HL-60 (cell line): ENCODE measurements at regions not wholly inside any gene's neighbourhood (a gene's known extent, or its start where the extent isn't known, plus 50 kb on each side); places are given as distances from the start of the nearest gene placed in this dataset.

ENCODE experiments used
- GABPA ChIP-seq: IDR thresholded peaks from 2 replicates; pipeline ENCODE4 v1.6.1; 2012; ENCODE audit warnings: low read depth
- POLR2AphosphoS5 ChIP-seq: IDR thresholded peaks from 2 replicates; pipeline ENCODE4 v1.6.1; 2012; ENCODE audit warnings: low read depth
- TF ChIP-seq, protein P1 (sequence below): IDR thresholded peaks from one replicate; pipeline ENCODE4 v1.5.1; 2011; ENCODE audit warnings: low read length, control low read depth, inconsistent platforms; ENCODE audit not compliant: insufficient read depth

DNA sequence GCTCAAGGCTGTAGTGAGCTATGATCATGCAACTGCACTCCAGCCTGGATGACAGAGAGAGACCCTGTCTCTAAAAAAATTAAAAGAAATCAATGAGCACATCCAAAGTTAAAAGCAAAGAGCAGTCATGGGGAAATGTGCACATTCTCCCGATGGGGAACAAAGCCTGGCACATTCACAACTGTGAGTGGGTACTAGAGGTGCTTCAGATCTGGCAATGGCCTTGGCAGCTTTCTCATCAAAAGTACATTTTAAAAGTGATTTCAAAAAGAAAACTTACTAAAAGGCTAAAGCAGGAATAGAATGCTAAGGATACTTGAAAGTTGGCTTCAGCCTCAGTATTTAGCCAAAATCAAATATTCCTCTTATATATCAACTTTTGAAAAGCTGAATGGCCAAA is 145.9 kb upstream of the MAOA start:
- TF ChIP-seq, protein P1, sequence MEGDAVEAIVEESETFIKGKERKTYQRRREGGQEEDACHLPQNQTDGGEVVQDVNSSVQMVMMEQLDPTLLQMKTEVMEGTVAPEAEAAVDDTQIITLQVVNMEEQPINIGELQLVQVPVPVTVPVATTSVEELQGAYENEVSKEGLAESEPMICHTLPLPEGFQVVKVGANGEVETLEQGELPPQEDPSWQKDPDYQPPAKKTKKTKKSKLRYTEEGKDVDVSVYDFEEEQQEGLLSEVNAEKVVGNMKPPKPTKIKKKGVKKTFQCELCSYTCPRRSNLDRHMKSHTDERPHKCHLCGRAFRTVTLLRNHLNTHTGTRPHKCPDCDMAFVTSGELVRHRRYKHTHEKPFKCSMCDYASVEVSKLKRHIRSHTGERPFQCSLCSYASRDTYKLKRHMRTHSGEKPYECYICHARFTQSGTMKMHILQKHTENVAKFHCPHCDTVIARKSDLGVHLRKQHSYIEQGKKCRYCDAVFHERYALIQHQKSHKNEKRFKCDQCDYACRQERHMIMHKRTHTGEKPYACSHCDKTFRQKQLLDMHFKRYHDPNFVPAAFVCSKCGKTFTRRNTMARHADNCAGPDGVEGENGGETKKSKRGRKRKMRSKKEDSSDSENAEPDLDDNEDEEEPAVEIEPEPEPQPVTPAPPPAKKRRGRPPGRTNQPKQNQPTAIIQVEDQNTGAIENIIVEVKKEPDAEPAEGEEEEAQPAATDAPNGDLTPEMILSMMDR, result no peak
- TF ChIP-seq GABPA, result no peak
- TF ChIP-seq POLR2AphosphoS5, result no peak
